ENCODE measurements at regions not wholly inside any gene's neighbourhood (a gene's known extent, or its start where the extent isn't known, plus 50 kb on each side); places are given as distances from the start of the nearest gene placed in this dataset.

GRCh38 chr9:13721481-13722235, 442.2 kb upstream of the MPDZ start:
- no peak for DNase-seq (ENCODE audit: low spot score in 2 of 2)
- intact Hi-C loops (cut with DNase I; ENCODE audit: low total_unique reads), result no loop called here
- peaks cover 4 to 14% of the 10 kb centered on the region in 2 donors for H3K4me1 ChIP-seq
- no peaks in the 10 kb centered on the region for H3K36me3 ChIP-seq
- no peak overlapping the region for H3K27ac ChIP-seq
- no peaks in the 10 kb centered on the region for H3K9me3 ChIP-seq
- no peak overlapping the region for H3K4me3 ChIP-seq
- TF ChIP-seq CTCF (IDR thresholded peaks at IDR 0.05), result no peak
- no peak for TF ChIP-seq POLR2AphosphoS5 (IDR thresholded peaks at IDR 0.05)
- no peak for TF ChIP-seq POLR2A (IDR thresholded peaks at IDR 0.05)
- H3K27me3 ChIP-seq, result no peaks in the 10 kb centered on the region

GRCh38 chr9:13719981-13720676, 440.6 kb upstream of the MPDZ start:
- Histone ChIP-seq H3K4me3 (no peak overlapping the region), H3K9me3 (no peaks in the 10 kb centered on the region), H3K27ac (peak overlapping the region; percentile 57 to 62), H3K36me3 (no peaks in the 10 kb centered on the region), H3K4me1 (peaks cover 4 to 18% of the 10 kb centered on the region in 2 donors), H3K27me3 (no peaks in the 10 kb centered on the region)
- DNase-seq (ENCODE audit: low spot score in 2 of 2), result no peak
- TF ChIP-seq POLR2A (IDR thresholded peaks at IDR 0.05) (no peak), POLR2AphosphoS5 (IDR thresholded peaks at IDR 0.05) (no peak), CTCF (IDR thresholded peaks at IDR 0.05) (no peak)
- intact Hi-C loops (cut with DNase I; ENCODE audit: low total_unique reads), result no loop called here

- DNase-seq (ENCODE audit: low spot score in 2 of 2), result no peak
- H3K27ac ChIP-seq, result peak overlapping the region; percentile 57 to 62
These were observed 440.0 kb upstream of the MPDZ start for GRCh38 chr9:13719446-13719845.

GRCh38 chr9:13718539-13718938, 439.0 kb upstream of the MPDZ start:
- no peak for DNase-seq (ENCODE audit: low spot score in 2 of 2)
- H3K27ac ChIP-seq, result peak overlapping the region in 1 of 2 donors; percentile 62
- peaks cover 4 to 18% of the 10 kb centered on the region in 2 donors for H3K4me1 ChIP-seq
- no peaks in the 10 kb centered on the region for H3K27me3 ChIP-seq
- no peak for TF ChIP-seq POLR2A (IDR thresholded peaks at IDR 0.05)
- H3K9me3 ChIP-seq, result no peaks in the 10 kb centered on the region
- intact Hi-C loops (cut with DNase I; ENCODE audit: low total_unique reads), result no loop called here
- H3K4me3 ChIP-seq, result no peak overlapping the region
- no peaks in the 10 kb centered on the region for H3K36me3 ChIP-seq

More at GRCh38 chr9:13719446-13719845, 440.0 kb upstream of the MPDZ start:
- TF ChIP-seq POLR2A (IDR thresholded peaks at IDR 0.05) (no peak), POLR2AphosphoS5 (IDR thresholded peaks at IDR 0.05) (no peak), CTCF (IDR thresholded peaks at IDR 0.05) (no peak)
- Histone ChIP-seq H3K9me3 (no peaks in the 10 kb centered on the region), H3K4me1 (peaks cover 4 to 18% of the 10 kb centered on the region in 2 donors), H3K4me3 (no peak overlapping the region), H3K27me3 (no peaks in the 10 kb centered on the region), H3K36me3 (no peaks in the 10 kb centered on the region)
- intact Hi-C loops (cut with DNase I; ENCODE audit: low total_unique reads), result no loop called here

GRCh38 chr9:13718086-13718485, 438.6 kb upstream of the MPDZ start:
- peak overlapping the region in 1 of 3 donors; percentile 1 for H3K4me3 ChIP-seq

More at GRCh38 chr9:13718086-13718485, 438.6 kb upstream of the MPDZ start:
- Histone ChIP-seq H3K4me1 (peaks cover 4 to 18% of the 10 kb centered on the region in 2 donors), H3K27me3 (no peaks in the 10 kb centered on the region), H3K27ac (peak overlapping the region; percentile 62 to 78), H3K9me3 (no peaks in the 10 kb centered on the region), H3K36me3 (no peaks in the 10 kb centered on the region)
- DNase-seq (ENCODE audit: low spot score in 2 of 2), result no peak
- TF ChIP-seq CTCF (IDR thresholded peaks at IDR 0.05) (no peak), POLR2A (IDR thresholded peaks at IDR 0.05) (no peak), POLR2AphosphoS5 (IDR thresholded peaks at IDR 0.05) (no peak)
- intact Hi-C loops (cut with DNase I; ENCODE audit: low total_unique reads), result no loop called here
